ENCODE measurements at regions not wholly inside any gene's neighbourhood (a gene's known extent, or its start where the extent isn't known, plus 50 kb on each side); places are given as distances from the start of the nearest gene placed in this dataset.

- TF ChIP-seq POLR2AphosphoS5 (IDR thresholded peaks at IDR 0.05; ENCODE audit: low read depth, low read length) (no peak), CTCF (IDR thresholded peaks at IDR 0.05; ENCODE audit: control extremely low read depth in 1 of 3, insufficient read depth in 1 of 3, low read depth in 1 of 3, low read length in 3 of 3) (no peak), EP300 (IDR thresholded peaks at IDR 0.05; ENCODE audit: borderline replicate concordance in 1 of 2, low read depth in 2 of 2, low read length in 2 of 2) (no peak), TAF1 (IDR thresholded peaks at IDR 0.05; ENCODE audit: low read depth, low read length) (no peak), SRF (IDR thresholded peaks at IDR 0.05; ENCODE audit: low read depth, low read length) (no peak), BRCA1 (IDR thresholded peaks at IDR 0.05; ENCODE audit: low read depth, low read length) (no peak), MAFK (IDR thresholded peaks at IDR 0.05; ENCODE audit: low read depth, low read length) (no peak), CTBP2 (IDR thresholded peaks at IDR 0.05; ENCODE audit: borderline replicate concordance, insufficient read depth, insufficient read length, low read length) (no peak), YY1 (IDR thresholded peaks at IDR 0.05; ENCODE audit: low read depth, low read length) (no peak), FOSL1 (IDR thresholded peaks at IDR 0.05; ENCODE audit: insufficient read depth, low read depth, low read length) (no peak), CEBPB (IDR thresholded peaks at IDR 0.05; ENCODE audit: low read depth, low read length) (no peak), POLR2A (IDR thresholded peaks at IDR 0.05; ENCODE audit: control extremely low read depth in 1 of 2, low read depth in 2 of 2, low read length in 2 of 2) (no peak), SP1 (IDR thresholded peaks at IDR 0.05; ENCODE audit: low read depth, low read length) (no peak)
Observed at GRCh38 chr5:130289132-130290088, 385.1 kb downstream of the CHSY3 start.

Data from H1 (cell line).